Heart left ventricle (tissue), 16 donors: ENCODE measurements at regions not wholly inside any gene's neighbourhood (a gene's known extent, or its start where the extent isn't known, plus 50 kb on each side); places are given as distances from the start of the nearest gene placed in this dataset.

Source experiments
- ATAC-seq, 4 donors: fragments of 200-7000 bp; cut with Tn5 transposase; one replicate each; pipeline ENCODE4 v1.9.1; 2020 to 2022; ENCODE audit warnings: moderate library complexity in 4 of 4, mild to moderate bottlenecking in 3 of 4, moderate number of reproducible peaks in 1 of 4
- DNase-seq, 5 donors: peaks; one replicate each; pipeline ENCODE4 v3.0.0-alpha.2; 2020
- H3K27ac ChIP-seq, 12 donors: fragments of 200-600 bp; sonication (generic) in 4 of 12; one replicate each; pipeline versions ENCODE4 v1.5.0 to v1.8.0; 2016 to 2022; ENCODE audit warnings: mild to moderate bottlenecking in 2 of 12
- H3K27me3 ChIP-seq, 9 donors: fragments of 200-600 bp; sonication (generic) in 2 of 9; one replicate each; pipeline versions ENCODE4 v1.5.1 to v1.8.0; 2016 to 2022; ENCODE audit warnings: mild to moderate bottlenecking in 3 of 9
- H3K36me3 ChIP-seq, 9 donors: fragments of 200-600 bp; sonication (generic) in 2 of 9; one replicate each; pipeline versions ENCODE4 v1.5.0 to v1.8.0; 2018 to 2022; ENCODE audit warnings: mild to moderate bottlenecking in 2 of 9
- H3K4me1 ChIP-seq, 12 donors: fragments of 200-600 bp; sonication (generic) in 4 of 12; one replicate each; pipeline versions ENCODE4 v1.5.0 to v1.8.0; 2016 to 2022; ENCODE audit warnings: mild to moderate bottlenecking in 3 of 12
- H3K4me3 ChIP-seq, 12 donors: fragments of 200-600 bp; sonication (generic) in 4 of 12; one replicate each; pipeline versions ENCODE4 v1.5.0 to v1.8.0; 2017 to 2022; ENCODE audit warnings: mild to moderate bottlenecking in 9 of 12, moderate library complexity in 4 of 12
- H3K9me3 ChIP-seq, 12 donors: fragments of 200-600 bp; sonication (generic) in 4 of 12; one replicate each; pipeline versions ENCODE4 v1.5.0 to v1.8.0; 2016 to 2022; ENCODE audit warnings: mild to moderate bottlenecking in 1 of 12
- POLR2A ChIP-seq, 2 donors: fragments of 450-650 bp; IDR thresholded peaks; one replicate each; pipeline ENCODE4 v1.6.1; 2017; ENCODE audit warnings: antibody characterized with exemption in 2 of 2, mild to moderate bottlenecking in 2 of 2, moderate library complexity in 2 of 2
- WGBS, 4 donors: extraction: QIAGEN DNeasy Blood & Tissue Kit in 2 of 4; methylation state at CpG; one replicate each; pipeline versions ENCODE4 v1.1.5 to v1.1.7; 2013 to 2018; 5-methylcytosine and 5-hydroxymethylcytosine counted together
- intact Hi-C, 10 donors: fragments of 100-400 bp; cut with DNase I; formaldehyde crosslinking; loops; one replicate each; pipeline versions ENCODE4 v1.11.1 to v1.14.2; 2022
- TF ChIP-seq, protein P1 (sequence below), 12 donors: fragments of 200-600 bp; sonication (generic) in 4 of 12; IDR thresholded peaks; one replicate each; pipeline versions ENCODE4 v1.5.0 to v1.8.0; 2018 to 2022; ENCODE audit warnings: antibody characterized with exemption in 12 of 12, mild to moderate bottlenecking in 5 of 12
- donor health status: ischemic (EF 13 %, LVEDD 7.1; RV severe dilation, severe dysfunction).
- donor health status: healthy with polysubstance abuse.
- donor health status: DM: no; HTN: yes; CAD: no.
- donor health status: DM: no; HTN: no; CAD: no.
- donor health status: ischemic (EF 25% LVEDD 6.9; RV normal size, moderate dysfunction).
- donor health status: ischemic (EF 25% LVEDD 5.7; RV mildly dilated, moderate dysfunction).
- donor health status: healthy.
- donor health status: DM: yes; HTN: yes; CAD: no.
- donor health status: ischemic (EF 35%, LVEDD 5.7; RV mildly dilated, moderate dysfunction).
- donor health status: nonischemic (EF 11% LVEDD 7.7; RV severe dilation, severe dysfunction).
- donor health status: DM: yes; HTN: yes; CAD: no.
- donor health status: PGD.
- donor health status: ischemic (EF 29% LVEDD 5.4; RV normal size, mild dysfunction).
- donor health status: nonischemic (EF 23%, LVEDD 6.1; RV moderate dilation, normal function).

DNA sequence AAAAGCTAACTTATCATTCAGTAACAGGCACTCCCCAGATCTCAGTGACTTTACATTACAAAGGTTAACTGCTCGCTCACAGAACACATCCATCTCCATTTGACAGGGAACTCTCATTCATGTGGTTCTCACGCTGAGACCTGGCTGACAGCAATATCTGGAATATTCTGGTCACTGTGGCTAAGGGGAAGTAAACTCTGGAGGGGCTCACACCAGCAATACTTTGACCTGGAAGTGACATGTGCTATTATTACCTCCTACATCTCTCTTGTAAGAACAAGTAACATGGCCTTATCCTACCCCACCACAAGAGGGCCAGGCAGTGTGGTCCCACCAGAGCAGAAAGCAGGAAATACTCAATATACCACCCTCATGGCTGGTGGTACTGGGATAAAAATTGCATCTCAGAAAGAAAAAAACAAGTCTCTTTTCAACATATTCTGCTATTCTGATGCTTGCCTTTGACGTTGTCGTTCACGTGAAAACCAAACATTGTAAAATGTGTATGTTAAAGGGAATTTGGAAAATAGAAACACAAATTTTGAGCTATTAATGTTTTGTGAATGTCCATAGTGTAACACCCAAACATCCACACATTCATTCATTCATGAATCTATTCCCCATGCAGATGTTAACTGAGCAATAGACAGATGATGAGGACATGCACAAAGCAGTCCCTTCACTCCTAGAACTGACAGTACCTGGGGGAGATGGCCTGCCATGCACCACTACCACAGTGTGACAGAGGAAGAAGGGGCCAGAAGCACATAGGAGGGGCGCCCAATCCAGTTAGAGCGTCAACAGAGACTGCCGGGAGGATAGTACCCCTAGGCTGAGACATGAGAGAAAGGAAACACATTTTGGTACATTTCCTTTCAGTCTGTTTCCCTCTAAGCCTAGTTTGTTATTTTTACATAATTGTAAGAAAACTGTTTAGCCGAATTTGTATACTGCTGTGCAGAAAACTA lies 166.0 kb upstream of the SP4 start:
- no peaks in the 10 kb centered on the region for H3K9me3 ChIP-seq
- ATAC-seq, result peak in 2 of 4 donors; percentile 32 to 55
- WGBS, 4 donors, result 18 to 44% (median 29%) methylated on average over 9 of the region's 9 CpGs
- peaks cover 0 to 29% (median 0%) of the 10 kb centered on the region in 9 donors for H3K27me3 ChIP-seq
- no peaks in the 10 kb centered on the region for H3K4me1 ChIP-seq
- no peaks in the 10 kb centered on the region for H3K36me3 ChIP-seq
- H3K27ac ChIP-seq, result no peak overlapping the region
- DNase-seq, result peak in 1 of 5 donors; percentile 17
- H3K4me3 ChIP-seq, result no peak overlapping the region
- intact Hi-C loops, result loop anchor here in 7 of 10 donors (1.0 to 10.0 kb wide), 6 partner anchors 240 to 505 kb away; no protein-coding TSS in a partner anchor
- no peak for TF ChIP-seq POLR2A (IDR thresholded peaks at IDR 0.05)
- TF ChIP-seq, protein P1, sequence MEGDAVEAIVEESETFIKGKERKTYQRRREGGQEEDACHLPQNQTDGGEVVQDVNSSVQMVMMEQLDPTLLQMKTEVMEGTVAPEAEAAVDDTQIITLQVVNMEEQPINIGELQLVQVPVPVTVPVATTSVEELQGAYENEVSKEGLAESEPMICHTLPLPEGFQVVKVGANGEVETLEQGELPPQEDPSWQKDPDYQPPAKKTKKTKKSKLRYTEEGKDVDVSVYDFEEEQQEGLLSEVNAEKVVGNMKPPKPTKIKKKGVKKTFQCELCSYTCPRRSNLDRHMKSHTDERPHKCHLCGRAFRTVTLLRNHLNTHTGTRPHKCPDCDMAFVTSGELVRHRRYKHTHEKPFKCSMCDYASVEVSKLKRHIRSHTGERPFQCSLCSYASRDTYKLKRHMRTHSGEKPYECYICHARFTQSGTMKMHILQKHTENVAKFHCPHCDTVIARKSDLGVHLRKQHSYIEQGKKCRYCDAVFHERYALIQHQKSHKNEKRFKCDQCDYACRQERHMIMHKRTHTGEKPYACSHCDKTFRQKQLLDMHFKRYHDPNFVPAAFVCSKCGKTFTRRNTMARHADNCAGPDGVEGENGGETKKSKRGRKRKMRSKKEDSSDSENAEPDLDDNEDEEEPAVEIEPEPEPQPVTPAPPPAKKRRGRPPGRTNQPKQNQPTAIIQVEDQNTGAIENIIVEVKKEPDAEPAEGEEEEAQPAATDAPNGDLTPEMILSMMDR (IDR thresholded peaks at IDR 0.05), result peak in 11 of 12 donors; percentile 19 to 46 (median 29)

DNA sequence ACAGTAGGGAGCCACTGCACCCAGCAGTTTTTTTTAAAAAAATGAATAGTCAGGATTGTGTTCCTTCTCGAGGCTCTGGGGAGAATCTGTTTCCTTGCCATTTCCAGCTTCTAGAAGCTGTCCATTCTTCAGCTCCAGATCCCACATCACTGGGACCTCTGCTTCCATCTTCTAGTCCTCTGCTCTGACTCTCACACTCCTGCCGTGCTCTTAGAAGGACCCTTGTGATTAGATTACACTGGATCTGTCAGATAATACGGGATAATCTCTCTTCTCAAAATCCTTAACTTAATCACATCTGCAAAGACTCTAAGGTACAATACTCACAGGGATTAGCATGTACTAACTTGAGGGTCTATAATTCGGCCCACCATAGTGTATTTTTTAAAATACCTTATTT lies 158.9 kb upstream of the SP4 start:
- peaks cover 0 to 5% (median 0%) of the 10 kb centered on the region in 9 donors for H3K27me3 ChIP-seq
- TF ChIP-seq POLR2A (IDR thresholded peaks at IDR 0.05), result no peak
- TF ChIP-seq, protein P1 (IDR thresholded peaks at IDR 0.05), result no peak
- WGBS, 4 donors, result 61 to 69% (median 68%) methylated on average over 4 of the region's 4 CpGs

DNA sequence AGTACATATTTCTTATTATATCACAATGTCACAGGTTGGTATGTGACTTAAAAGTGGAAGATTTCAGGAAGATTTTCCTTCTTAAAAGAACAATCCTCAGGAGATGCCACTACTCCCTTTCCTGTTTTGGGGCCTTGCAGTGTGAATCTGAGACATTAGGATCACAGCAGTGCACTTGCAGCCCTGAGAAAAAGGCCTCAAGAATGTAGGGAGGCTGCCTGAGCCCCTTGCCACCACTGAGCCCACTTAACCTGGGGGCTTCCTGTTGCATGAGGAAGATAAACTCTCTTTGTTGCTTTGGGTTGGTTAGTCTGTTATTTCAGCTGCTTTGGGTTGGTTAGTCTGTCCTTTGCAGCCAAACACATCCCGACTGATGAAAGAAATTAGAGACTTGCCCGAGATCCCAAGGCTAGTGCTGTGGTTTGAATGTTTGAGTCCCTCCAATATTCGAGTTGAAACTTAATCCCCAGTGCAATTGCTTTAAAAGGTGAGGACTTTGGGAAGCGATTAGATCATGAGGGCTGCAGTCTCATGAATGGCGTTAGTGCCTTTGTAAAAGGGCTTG lies 151.3 kb upstream of the SP4 start:
- 45 to 55% (median 54%) methylated on average over 5 of the region's 5 CpGs for WGBS, 4 donors
- no peaks in the 10 kb centered on the region for H3K27me3 ChIP-seq
- no peak for ATAC-seq
- no peak for TF ChIP-seq POLR2A (IDR thresholded peaks at IDR 0.05)
- TF ChIP-seq, protein P1 (IDR thresholded peaks at IDR 0.05), result no peak
- no peaks in the 10 kb centered on the region for H3K9me3 ChIP-seq
- H3K36me3 ChIP-seq, result no peaks in the 10 kb centered on the region
- H3K4me1 ChIP-seq, result no peaks in the 10 kb centered on the region
- DNase-seq, result no peak
- H3K4me3 ChIP-seq, result no peak overlapping the region
- H3K27ac ChIP-seq, result no peak overlapping the region
- intact Hi-C loops, result no loop called here

More for the DNA sequence above, 158.9 kb upstream of the SP4 start:
- intact Hi-C loops, result loop anchor here in 1 of 10 donors (10.0 kb wide), 1 partner anchor 496 kb away; no protein-coding TSS in a partner anchor
- Histone ChIP-seq H3K4me1 (no peaks in the 10 kb centered on the region), H3K36me3 (no peaks in the 10 kb centered on the region), H3K9me3 (no peaks in the 10 kb centered on the region), H3K27ac (no peak overlapping the region), H3K4me3 (no peak overlapping the region)
- ATAC-seq (no peak), DNase-seq (no peak)

DNA sequence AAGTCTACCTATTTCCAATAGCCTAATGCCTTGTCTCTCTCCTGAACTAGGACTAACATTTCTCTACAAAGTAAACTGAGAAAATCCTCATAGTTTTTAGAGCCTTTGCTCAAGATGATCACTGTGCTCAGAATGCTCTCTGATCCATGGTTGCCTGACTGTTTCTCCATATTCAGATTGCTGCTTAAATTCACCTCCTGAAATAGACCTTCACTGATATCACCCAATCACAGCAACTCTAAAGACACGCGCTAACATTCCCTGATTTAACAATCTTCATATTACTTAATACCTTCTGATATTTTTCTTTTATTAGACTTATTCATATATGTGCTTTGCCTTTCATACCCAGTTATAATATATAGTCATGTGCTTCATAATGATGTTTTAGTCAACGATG lies 148.9 kb upstream of the SP4 start:
- whole genome bisulfite sequencing, 4 donors, result 91 to 97% (median 93%) methylated on average over 3 of the region's 3 CpGs
- Histone ChIP-seq H3K9me3 (no peaks in the 10 kb centered on the region), H3K27ac (no peak overlapping the region), H3K27me3 (peaks cover 0 to 2% (median 0%) of the 10 kb centered on the region in 9 donors), H3K36me3 (no peaks in the 10 kb centered on the region), H3K4me3 (no peak overlapping the region), H3K4me1 (no peaks in the 10 kb centered on the region)
- DNase-seq (no peak), ATAC-seq (no peak)
- TF ChIP-seq, protein P1 (IDR thresholded peaks at IDR 0.05), result no peak
- TF ChIP-seq POLR2A (IDR thresholded peaks at IDR 0.05), result no peak
- intact Hi-C loops, result no loop called here
